Spleen (tissue), 7 donors: ENCODE measurements at regions not wholly inside any gene's neighbourhood (a gene's known extent, or its start where the extent isn't known, plus 50 kb on each side); places are given as distances from the start of the nearest gene placed in this dataset.

ENCODE experiments used
- CTCF ChIP-seq, 11 experiments: fragments of 200-600 bp in 7 of 11; fragments of 450-650 bp in 4 of 11; sonication (generic) in 4 of 11; IDR thresholded peaks in 8 of 11; conservative IDR thresholded peaks in 3 of 11; 1 replicate in 7 of 11; 2 replicates in 4 of 11; pipeline versions ENCODE4 v1.4.0 to v1.8.0; 2016 to 2021; ENCODE audit warnings: antibody characterized with exemption in 11 of 11, inconsistent platforms in 4 of 11, mild to moderate bottlenecking in 1 of 11
- POLR2A ChIP-seq, 3 donors: fragments of 450-650 bp; IDR thresholded peaks; one replicate each; pipeline ENCODE4 v1.5.1; 2017; ENCODE audit warnings: antibody characterized with exemption in 3 of 3, mild to moderate bottlenecking in 1 of 3
- donor health status: DM: no; HTN: no; CAD: no; lungs with moderate emphysema.
- donor health status: DM: no; HTN: no; CAD: no.
- donor health status: DM: no; HTN: no; CAD: no.

DNA sequence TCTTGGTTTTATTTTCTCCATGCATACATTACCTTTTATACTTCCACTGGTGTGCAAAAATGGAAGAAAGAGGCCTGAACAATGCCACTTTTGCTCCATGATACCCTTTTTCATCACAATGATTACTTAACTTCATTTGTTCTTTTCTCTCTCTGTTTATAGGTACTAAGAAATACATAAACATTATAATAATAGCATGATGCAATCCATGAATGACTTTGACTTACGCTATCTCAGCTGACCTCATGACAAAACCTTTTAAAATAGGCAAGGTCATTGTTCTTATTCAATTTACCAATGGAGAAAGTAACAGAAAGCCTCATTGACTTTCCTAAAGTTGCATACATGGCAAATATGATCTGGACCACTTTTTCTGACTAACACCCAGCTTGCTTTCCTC is 105.1 kb upstream of the ZEB1 start:
- TF ChIP-seq CTCF (IDR thresholded peaks at IDR 0.05 in 8 of 11, conservative IDR thresholded peaks at IDR 0.05 in 3 of 11) = no peak
- no peak for TF ChIP-seq POLR2A (IDR thresholded peaks at IDR 0.05)
